ENCODE measurements at regions not wholly inside any gene's neighbourhood (a gene's known extent, or its start where the extent isn't known, plus 50 kb on each side); places are given as distances from the start of the nearest gene placed in this dataset.
A peak's percentile ranks its signal among the peaks of the same experiment; 100 is the strongest.

- DNase-seq: no peak
Observed at GRCh38 chr13:73879346-73880015, 254.7 kb downstream of the KLF12 start.

DNA sequence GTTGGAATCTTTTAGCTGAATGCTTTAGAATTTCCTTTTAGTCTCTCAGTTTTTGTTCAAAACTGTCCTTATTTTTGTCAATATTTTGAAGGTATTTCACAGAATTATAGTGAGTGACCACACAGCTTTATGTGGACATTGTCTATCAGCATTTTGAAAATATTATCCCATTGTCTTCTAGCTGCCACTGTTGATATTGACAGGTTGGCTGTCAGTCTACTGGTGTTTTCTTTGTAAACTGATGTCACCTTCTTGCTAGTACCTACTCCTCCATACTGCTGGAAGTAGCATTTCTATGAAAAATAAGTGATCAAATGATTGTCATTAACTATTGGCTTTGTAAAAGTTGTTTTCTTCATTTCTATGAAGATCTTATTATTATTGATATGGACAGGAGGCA lies 256.8 kb downstream of the KLF12 start:
- DNase-seq: no peak

DNA sequence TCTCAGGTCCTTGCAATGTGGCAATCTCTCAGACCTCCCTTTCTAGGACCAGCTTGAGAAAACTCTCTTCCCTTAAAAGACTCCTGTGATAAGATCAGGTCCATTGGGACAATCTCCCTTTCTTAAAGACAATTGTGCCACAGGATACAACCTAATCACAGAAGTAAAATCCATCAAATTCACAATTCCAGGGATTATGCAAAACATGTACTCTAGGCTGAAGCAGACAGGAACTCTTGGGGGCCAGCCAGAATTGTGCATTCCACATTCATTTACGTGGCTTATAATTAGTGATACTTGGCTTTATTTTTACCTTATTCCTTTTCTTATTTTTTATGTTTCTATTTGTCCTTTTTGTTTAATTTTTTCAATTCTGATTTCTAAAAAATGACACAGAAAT lies 257.9 kb downstream of the KLF12 start:
- no peak for DNase-seq

GRCh38 chr13:73873940-73874830 lies 260.0 kb downstream of the KLF12 start:
- DNase-seq: no peak

DNA sequence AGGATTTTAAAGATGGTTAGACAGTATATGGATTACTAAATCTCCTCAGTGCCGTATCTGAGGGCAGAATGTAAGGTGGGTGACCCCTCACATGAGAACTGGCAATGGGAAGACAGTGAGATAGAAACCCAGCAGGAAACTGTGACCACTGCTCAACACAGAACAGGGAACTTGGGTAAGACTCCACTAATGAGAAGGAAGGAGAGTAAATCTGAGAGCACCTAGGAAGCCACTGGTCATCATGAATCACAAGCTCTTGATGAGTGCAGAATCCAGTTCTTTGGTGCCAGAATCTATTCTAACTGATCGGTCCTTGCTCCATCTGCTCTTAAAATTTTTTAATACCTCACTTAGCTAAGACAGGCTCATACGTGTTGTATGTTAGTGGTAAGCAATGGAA lies 261.8 kb downstream of the KLF12 start:
- no peak for DNase-seq

DNA sequence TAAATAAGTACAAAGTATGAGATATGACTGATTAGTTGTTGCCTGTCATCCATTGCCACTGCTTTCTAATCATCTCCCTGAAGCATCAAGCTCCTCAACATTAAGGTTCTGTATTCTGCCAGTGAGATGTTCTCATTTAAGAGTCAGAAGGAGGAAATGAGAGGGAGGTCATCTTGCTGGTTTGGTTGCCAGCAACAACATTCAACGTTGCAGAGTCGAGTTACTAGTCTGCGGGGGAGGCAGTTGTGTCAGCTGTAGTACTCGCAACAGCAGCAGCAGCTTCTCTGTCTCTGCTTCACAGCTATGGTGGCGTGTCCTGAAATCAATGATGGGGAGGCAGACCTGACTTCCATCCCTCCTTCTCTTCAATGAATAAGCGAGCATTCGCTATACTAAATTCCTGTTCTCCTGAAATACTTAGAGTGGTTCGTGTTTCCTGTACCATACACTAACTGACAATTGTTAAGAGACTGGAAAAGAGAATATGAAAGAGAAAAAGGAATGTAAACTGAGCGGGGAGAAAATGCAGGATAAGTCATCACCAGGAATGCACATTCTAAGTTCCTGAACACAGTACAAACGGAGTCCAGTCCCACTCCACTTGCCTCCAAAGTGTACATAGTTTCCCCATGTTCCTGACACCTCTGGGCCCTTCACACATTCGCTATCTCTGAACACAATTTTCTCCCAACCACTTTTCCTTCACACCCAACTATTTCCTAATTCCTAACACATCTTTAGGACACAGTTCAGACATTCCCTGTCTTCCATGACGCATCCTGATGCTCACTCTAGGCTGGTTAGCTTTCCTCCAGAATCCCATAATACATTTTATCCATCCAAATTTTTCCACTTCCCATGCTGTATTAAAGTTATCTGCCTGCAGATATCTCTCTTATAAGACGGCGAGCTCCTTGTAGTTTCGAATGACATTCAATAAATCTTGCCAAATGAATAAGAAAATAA lies 263.0 kb downstream of the KLF12 start:
- no peak for DNase-seq

DNA sequence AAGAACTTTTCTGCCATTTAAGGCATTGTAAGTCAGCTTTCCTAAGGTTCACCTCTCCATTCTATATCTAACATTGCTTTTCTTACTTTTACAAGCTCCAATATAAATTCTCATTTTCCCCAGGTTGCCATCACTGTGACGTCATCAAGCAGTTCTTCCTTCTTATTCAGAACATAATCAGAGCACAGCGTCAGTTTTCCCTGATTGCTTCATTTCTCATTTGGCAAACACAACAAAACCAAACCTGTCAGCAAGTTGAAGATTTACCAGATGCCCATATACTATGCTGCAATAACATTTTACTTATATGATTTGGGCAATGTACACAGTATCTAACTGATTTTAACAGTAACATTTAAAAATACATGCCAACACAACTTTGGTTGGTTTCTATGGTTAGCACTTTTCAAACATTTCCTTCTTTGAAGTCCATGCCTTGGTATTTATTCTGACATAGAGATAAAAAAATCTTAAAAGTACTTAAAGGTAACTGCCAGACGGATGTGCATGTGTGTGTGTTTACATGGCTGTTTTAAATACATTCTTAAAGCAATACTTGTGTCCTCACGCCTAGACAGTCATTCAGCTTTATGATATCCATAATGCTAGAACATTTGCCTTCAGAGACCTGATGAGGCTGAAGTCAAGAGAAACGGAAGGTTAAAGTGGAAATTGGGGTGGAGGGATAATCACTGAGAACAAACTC lies 264.0 kb downstream of the KLF12 start:
- no peak for DNase-seq

DNA sequence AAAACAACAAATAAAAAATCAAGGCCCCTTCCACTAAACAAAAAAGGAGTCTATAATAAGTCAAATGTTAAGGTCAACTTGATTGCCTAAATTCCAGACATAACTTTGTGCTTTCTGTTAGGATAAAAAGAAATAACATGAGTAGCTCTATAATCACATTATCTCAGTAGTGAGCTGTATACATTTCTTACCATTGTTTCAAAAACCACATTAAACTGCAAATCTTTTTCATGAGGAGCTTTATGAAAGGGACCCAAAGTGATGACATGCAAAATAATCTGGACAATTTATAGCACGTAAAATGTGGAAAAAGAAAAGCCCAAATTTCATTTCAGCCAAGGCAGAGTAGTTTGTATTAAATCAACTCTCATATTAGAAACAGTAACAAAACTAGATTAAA lies 269.2 kb downstream of the KLF12 start:
- DNase-seq: no peak

GRCh38 chr13:73861136-73861535 lies 273.1 kb downstream of the KLF12 start:
- no peak for DNase-seq

GRCh38 chr13:73860501-73860900 lies 273.7 kb downstream of the KLF12 start:
- no peak for DNase-seq

GRCh38 chr13:73859841-73860240 lies 274.4 kb downstream of the KLF12 start:
- peak; percentile 7 for DNase-seq

DNA sequence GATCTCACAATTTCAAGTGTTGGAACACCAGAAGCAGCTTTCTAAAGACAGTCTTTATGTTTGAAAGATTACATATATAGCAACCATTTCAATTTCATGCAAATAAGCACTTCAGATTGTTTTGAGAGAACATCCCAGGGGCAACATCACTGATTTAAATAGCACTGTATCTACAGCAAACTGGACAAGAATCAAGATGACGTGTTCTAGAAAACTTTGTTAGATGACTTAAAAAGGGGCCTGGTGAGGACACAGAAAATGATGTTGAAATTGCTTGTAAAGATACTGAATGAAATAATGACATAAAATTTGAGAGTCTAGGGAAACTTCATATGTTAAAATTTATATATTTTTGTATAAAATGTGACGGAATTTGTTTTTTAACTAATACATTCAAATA lies 277.1 kb downstream of the KLF12 start:
- DNase-seq: no peak

DNA sequence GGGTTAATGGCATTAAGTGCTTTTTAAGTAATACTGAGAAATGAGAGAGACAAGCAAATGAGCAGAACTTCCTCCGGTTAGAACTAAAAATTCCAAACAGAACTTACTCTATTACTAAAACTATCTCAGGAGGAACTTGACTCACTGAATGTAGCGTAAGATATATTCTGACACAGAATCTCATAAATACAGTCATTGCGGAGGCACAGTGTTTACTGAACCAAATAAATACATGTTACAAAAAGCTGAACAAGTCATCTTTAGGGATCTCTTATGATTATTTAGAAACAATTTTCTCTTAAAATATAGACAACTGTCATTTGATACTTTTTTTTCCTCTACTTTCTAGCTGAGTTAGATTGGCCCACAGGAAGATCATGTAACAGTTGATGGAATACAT lies 283.1 kb downstream of the KLF12 start:
- DNase-seq: no peak

GRCh38 chr13:73850104-73850873 lies 283.9 kb downstream of the KLF12 start:
- no peak for DNase-seq

GRCh38 chr13:73849292-73849691 lies 284.9 kb downstream of the KLF12 start:
- DNase-seq: no peak

- DNase-seq: no peak
Observed at GRCh38 chr13:73844986-73845385, 289.2 kb downstream of the KLF12 start.

- DNase-seq: no peak
Observed at GRCh38 chr13:73842626-73843025, 291.6 kb downstream of the KLF12 start.

DNA sequence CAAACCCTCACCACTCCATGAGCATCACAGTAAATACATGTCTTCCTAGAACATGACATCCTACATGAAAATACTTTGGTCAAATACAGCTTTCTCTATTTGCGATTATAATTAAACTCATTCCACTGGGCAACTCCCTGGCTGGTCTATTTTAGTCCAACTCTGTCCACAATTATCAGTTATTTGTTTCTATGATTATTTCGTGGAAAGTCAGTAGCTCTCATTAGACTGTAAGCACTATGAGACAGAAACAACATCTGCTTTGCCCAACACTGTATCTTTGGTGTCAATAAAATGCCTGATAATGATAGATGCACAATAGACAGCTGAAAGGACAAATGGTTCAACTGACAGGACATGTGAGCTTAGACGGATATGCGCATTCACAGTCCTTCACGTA lies 292.0 kb downstream of the KLF12 start:
- no peak for DNase-seq

GRCh38 chr13:73837147-73837546 lies 297.1 kb downstream of the KLF12 start:
- no peak for DNase-seq

GRCh38 chr13:73835138-73835721 lies 299.0 kb downstream of the KLF12 start:
- peak; percentile 48 for DNase-seq

GRCh38 chr13:73833325-73834070 lies 300.7 kb downstream of the KLF12 start:
- DNase-seq: no peak
